GM12864 (cell line): ENCODE measurements at regions not wholly inside any gene's neighbourhood (a gene's known extent, or its start where the extent isn't known, plus 50 kb on each side); places are given as distances from the start of the nearest gene placed in this dataset.

Experiments used
- DNase-seq: peaks from one replicate; pipeline ENCODE4 v3.0.0-alpha.2; 2011; ENCODE audit warnings: low read depth
- H3K4me3 ChIP-seq: 2 replicates; pipeline ENCODE4 v1.5.1; 2011; ENCODE audit warnings: mild to moderate bottlenecking, low read depth, low read length, control low read depth
- TF ChIP-seq, protein P1 (sequence below): IDR thresholded peaks from 2 replicates; pipeline ENCODE4 v1.5.1; 2011; ENCODE audit warnings: low read depth, mild to moderate bottlenecking, moderate library complexity, low read length, control low read depth, inconsistent platforms; ENCODE audit errors: missing control alignments

DNA sequence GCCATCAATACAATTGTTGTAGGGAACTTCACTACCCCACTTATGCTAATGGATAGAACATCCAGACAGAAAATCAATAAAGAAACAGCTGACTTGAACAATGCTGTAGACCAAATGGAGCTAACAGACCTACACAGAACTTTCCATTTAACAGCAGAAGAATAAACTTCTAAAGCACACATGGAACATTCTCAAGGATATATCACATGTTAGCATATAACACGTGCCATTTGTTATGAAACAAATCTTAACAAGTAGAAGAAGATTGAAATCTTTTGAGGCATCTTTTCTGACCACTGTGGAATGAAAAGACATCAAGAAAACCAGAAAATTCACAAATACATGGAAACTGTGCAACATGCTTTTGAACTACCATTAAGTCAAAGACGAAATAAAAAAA, 62.5 kb upstream of the RNU6-8 start:
- no peak overlapping the region for H3K4me3 ChIP-seq
- TF ChIP-seq, protein P1, sequence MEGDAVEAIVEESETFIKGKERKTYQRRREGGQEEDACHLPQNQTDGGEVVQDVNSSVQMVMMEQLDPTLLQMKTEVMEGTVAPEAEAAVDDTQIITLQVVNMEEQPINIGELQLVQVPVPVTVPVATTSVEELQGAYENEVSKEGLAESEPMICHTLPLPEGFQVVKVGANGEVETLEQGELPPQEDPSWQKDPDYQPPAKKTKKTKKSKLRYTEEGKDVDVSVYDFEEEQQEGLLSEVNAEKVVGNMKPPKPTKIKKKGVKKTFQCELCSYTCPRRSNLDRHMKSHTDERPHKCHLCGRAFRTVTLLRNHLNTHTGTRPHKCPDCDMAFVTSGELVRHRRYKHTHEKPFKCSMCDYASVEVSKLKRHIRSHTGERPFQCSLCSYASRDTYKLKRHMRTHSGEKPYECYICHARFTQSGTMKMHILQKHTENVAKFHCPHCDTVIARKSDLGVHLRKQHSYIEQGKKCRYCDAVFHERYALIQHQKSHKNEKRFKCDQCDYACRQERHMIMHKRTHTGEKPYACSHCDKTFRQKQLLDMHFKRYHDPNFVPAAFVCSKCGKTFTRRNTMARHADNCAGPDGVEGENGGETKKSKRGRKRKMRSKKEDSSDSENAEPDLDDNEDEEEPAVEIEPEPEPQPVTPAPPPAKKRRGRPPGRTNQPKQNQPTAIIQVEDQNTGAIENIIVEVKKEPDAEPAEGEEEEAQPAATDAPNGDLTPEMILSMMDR: no peak
- DNase-seq: no peak

DNA sequence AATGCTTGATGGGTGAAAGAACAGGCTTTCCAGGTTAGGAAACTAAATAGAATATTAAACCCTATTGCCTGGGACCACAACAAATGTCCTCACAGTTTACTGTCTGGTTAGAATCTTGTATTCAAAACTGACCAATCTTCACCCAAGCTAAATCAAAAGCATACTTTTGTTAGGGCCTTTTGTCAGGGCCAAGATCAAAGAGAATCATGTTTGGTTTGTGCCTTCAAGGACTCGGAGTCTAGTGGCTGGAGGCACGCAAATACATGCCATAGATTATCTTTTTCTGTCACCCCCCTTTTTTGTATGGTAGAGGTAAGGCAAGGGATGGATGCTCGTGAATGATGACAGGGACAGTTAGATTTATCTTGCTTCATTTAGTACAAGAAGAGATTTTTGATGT, 51.1 kb upstream of the AKAP6 start:
- H3K4me3 ChIP-seq: no peak overlapping the region
- no peak for DNase-seq
- TF ChIP-seq, protein P1: no peak
